Ovary (tissue), 7 donors: ENCODE measurements at regions not wholly inside any gene's neighbourhood (a gene's known extent, or its start where the extent isn't known, plus 50 kb on each side); places are given as distances from the start of the nearest gene placed in this dataset.

Source experiments
- DNase-seq, 5 donors: peaks; one replicate each; pipeline ENCODE4 v3.0.0-alpha.2; 2019 to 2020
- H3K27ac ChIP-seq, 2 donors: fragments of 200-600 bp; one replicate each; pipeline versions ENCODE4 v1.5.1 to v1.8.0; 2019 to 2022
- H3K27me3 ChIP-seq: fragments of 200-600 bp; one replicate; pipeline ENCODE4 v1.8.0; 2022
- H3K36me3 ChIP-seq: fragments of 200-600 bp; sonication (generic); one replicate; pipeline ENCODE4 v1.5.1; 2019
- H3K4me1 ChIP-seq: one replicate; pipeline ENCODE4 v1.8.1; 2013; ENCODE audit warnings: mild to moderate bottlenecking, moderate library complexity; ENCODE audit not compliant: insufficient read depth
- H3K4me3 ChIP-seq: fragments of 200-600 bp; sonication (generic); one replicate; pipeline ENCODE4 v1.5.1; 2017
- H3K9me3 ChIP-seq, 2 donors: fragments of 200-600 bp in 1 of 2; sonication (generic) in 1 of 2; one replicate each; pipeline versions ENCODE4 v1.5.1 to v1.8.1; 2013 to 2019; ENCODE audit warnings: mild to moderate bottlenecking in 1 of 2, moderate library complexity in 1 of 2
- CTCF ChIP-seq, 3 donors: fragments of 450-650 bp in 2 of 3; fragments of 200-600 bp in 1 of 3; IDR thresholded peaks; one replicate each; pipeline versions ENCODE4 v1.5.1 to v1.8.0; 2016 to 2022; ENCODE audit warnings: antibody characterized with exemption in 3 of 3, mild to moderate bottlenecking in 1 of 3
- EP300 ChIP-seq: sonication (generic); formaldehyde crosslinking; IDR thresholded peaks from one replicate; pipeline ENCODE4 v1.6.1; 2017; ENCODE audit warnings: antibody characterized with exemption
- POLR2A ChIP-seq: fragments of 450-650 bp; IDR thresholded peaks from one replicate; pipeline ENCODE4 v1.6.1; 2017; ENCODE audit warnings: antibody characterized with exemption, mild to moderate bottlenecking, moderate library complexity
- WGBS, 3 donors: extraction: QIAGEN DNeasy Blood & Tissue Kit in 1 of 3; methylation state at CpG; one replicate each; pipeline versions ENCODE4 v1.1.5 to v1.1.7; 2013 to 2017; 5-methylcytosine and 5-hydroxymethylcytosine counted together
- intact Hi-C, 4 donors: fragments of 100-400 bp; cut with DNase I; formaldehyde crosslinking; loops; one replicate each; pipeline versions ENCODE4 v1.11.0 to v1.15.1; 2022 to 2023
- donor health status: DM: no; HTN: no; CAD: no; lungs with moderate emphysema.
- donor health status: DM: no; HTN: no; CAD: no.
- donor health status: Bipolar disorder and iron deficiency.
- donor health status: DM: no; HTN: no; CAD: no.
- donor health status: DM: yes; HTN: yes; CAD: no.

GRCh38 chr12:17809206-17809605 is 280.8 kb downstream of the RERGL start:
- intact Hi-C loops, result no loop called here
- TF ChIP-seq CTCF (IDR thresholded peaks at IDR 0.05), result no peak
- no peak for TF ChIP-seq POLR2A
- TF ChIP-seq EP300, result no peak
- H3K9me3 ChIP-seq, result peaks cover 0 to 4% of the 10 kb centered on the region in 2 donors
- no peak for DNase-seq
- no peak overlapping the region for H3K4me3 ChIP-seq
- no peaks in the 10 kb centered on the region for H3K27me3 ChIP-seq
- no peaks in the 10 kb centered on the region for H3K4me1 ChIP-seq
- WGBS, 3 donors, result 39 to 67% (median 58%) methylated on average over 1 of the region's 1 CpG
- no peak overlapping the region for H3K27ac ChIP-seq
- no peaks in the 10 kb centered on the region for H3K36me3 ChIP-seq

- H3K36me3 ChIP-seq, result no peaks in the 10 kb centered on the region
Observed at GRCh38 chr12:17802657-17803641, 287.0 kb downstream of the RERGL start.

GRCh38 chr12:17793854-17794253 is 296.1 kb downstream of the RERGL start:
- WGBS, 3 donors, result 13 to 44% (median 19%) methylated on average over 2 of the region's 2 CpGs
- H3K4me3 ChIP-seq, result no peak overlapping the region
- H3K36me3 ChIP-seq, result no peaks in the 10 kb centered on the region
- intact Hi-C loops, result no loop called here
- H3K9me3 ChIP-seq, result no peaks in the 10 kb centered on the region
- TF ChIP-seq EP300, result no peak
- no peak for TF ChIP-seq CTCF (IDR thresholded peaks at IDR 0.05)
- no peak for TF ChIP-seq POLR2A
- no peak overlapping the region for H3K27ac ChIP-seq
- no peak for DNase-seq
- H3K4me1 ChIP-seq, result no peaks in the 10 kb centered on the region
- H3K27me3 ChIP-seq, result no peaks in the 10 kb centered on the region

More at GRCh38 chr12:17802657-17803641, 287.0 kb downstream of the RERGL start:
- no peak overlapping the region for H3K4me3 ChIP-seq
- no peaks in the 10 kb centered on the region for H3K9me3 ChIP-seq
- H3K27ac ChIP-seq, result no peak overlapping the region
- WGBS, 3 donors, result 70 to 78% (median 73%) methylated on average over 15 of the region's 15 CpGs
- TF ChIP-seq POLR2A, result no peak
- no peak for TF ChIP-seq CTCF (IDR thresholded peaks at IDR 0.05)
- TF ChIP-seq EP300, result no peak
- intact Hi-C loops, result no loop called here
- no peaks in the 10 kb centered on the region for H3K4me1 ChIP-seq
- no peak for DNase-seq
- no peaks in the 10 kb centered on the region for H3K27me3 ChIP-seq

DNA sequence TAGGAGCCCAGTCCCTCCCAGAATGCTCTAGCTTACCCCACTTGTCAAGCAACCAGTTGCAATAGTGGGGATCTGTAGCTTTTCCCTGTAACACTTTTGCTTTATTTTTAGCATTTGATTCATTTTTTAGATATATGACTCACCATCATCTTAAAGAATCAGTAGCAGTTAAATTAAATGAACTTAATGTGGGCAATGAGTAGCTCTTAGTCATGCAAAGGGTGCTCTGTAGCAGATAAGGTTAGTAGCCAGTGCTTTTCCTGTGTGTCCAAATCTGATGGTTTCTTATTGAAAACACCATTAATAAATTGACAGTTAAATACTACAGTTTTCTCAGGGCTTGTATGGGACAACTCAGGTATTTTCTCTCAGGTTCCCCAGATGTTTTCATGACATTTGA is 311.8 kb downstream of the RERGL start:
- intact Hi-C loops, result loop anchor here in 2 of 4 donors (5.0 kb wide), 2 partner anchors 84 to 99 kb away; no protein-coding TSS in a partner anchor
- TF ChIP-seq POLR2A (no peak), CTCF (IDR thresholded peaks at IDR 0.05) (no peak), EP300 (no peak)
- DNase-seq, result no peak

More for the DNA sequence above, 311.8 kb downstream of the RERGL start:
- H3K36me3 ChIP-seq, result no peaks in the 10 kb centered on the region
- H3K27me3 ChIP-seq, result no peaks in the 10 kb centered on the region
- no peak overlapping the region for H3K4me3 ChIP-seq
- H3K27ac ChIP-seq, result no peak overlapping the region
- H3K4me1 ChIP-seq, result no peaks in the 10 kb centered on the region
- H3K9me3 ChIP-seq, result no peaks in the 10 kb centered on the region
